Choroid plexus epithelial cell (primary cell): ENCODE measurements at regions not wholly inside any gene's neighbourhood (a gene's known extent, or its start where the extent isn't known, plus 50 kb on each side); places are given as distances from the start of the nearest gene placed in this dataset.

Experiments used
- DNase-seq: peaks from one replicate; pipeline ENCODE4 v3.0.0-alpha.2; 2010; ENCODE audit warnings: low read depth
- H3K4me3 ChIP-seq: 2 replicates; pipeline ENCODE4 v1.5.1; 2011; ENCODE audit warnings: low read depth, mild to moderate bottlenecking, control low read depth, low read length, moderate library complexity
- CTCF ChIP-seq: conservative IDR thresholded peaks from 2 replicates; pipeline ENCODE4 v1.5.1; 2011; ENCODE audit warnings: low read depth, mild to moderate bottlenecking, control low read depth, inconsistent platforms, low read length, moderate library complexity

DNA sequence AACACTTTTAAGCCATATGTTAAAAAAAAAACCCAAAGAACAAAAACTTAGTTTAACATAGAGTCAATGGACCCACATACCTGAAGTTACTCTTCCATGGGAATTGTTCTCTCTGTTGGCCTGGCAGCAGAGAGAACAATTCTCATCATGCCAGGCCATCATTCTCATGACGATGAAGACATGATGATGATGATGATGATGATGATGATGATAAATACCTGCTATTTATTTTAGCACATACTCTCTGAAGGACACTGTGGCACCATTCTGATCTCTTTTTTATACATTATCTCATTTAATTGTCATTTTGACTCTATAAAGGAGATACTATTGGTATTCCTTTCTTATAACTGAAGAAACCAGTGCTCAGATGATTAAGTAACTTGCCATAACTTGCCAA, 366.9 kb downstream of the MFSD1 start:
- no peak overlapping the region for H3K4me3 ChIP-seq
- TF ChIP-seq CTCF = no peak
- no peak for DNase-seq

DNA sequence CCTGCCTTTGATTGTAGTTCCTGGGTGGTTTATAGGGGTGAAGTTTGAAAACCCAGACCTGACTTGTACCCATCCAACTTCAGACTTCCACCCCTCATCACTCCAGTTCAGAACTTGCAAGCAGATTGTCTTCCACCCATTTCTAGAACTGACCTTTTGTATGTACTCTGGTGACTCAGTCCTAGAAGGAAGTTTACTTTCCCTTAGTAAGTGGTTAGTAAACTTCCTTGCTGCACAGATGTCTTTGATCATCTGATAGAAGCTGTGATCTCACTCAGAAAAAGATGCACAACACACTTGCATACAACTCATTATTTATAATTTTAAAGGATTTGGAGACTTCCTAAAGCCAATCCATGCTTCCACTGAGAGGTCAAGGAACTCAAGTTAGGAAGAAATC, 368.0 kb downstream of the MFSD1 start:
- peak; percentile 85 for DNase-seq
- no peak for TF ChIP-seq CTCF

DNA sequence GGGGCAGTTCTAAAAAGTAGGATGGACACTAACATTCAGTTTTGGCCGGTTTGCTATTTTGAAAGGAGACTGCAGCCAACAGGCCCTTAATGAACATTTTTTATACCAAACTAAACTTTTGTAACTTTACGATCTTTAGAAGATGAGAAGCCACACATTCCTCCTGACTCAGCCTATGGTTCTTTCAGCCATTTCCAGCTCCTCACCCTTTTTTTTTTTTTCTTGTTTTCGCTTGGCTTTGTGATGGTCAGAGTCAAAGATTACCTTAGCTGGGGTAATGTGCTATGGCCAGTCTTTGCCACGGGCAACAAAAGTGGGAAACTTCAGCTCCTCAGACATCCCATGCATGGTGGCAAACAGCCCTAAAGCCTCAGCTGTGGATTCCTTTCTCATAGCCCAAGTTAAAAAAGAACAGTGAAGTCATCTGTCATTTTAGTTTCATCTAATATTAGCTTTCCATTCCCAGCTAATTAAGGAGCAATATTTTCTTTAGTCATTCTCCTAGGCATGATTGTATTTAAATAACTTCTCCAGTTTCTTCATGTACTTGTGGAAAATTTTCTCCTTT, 368.7 kb downstream of the MFSD1 start:
- no peak for TF ChIP-seq CTCF
- no peak overlapping the region for H3K4me3 ChIP-seq
- peak; percentile 44 for DNase-seq

More for the DNA sequence above, 368.0 kb downstream of the MFSD1 start:
- H3K4me3 ChIP-seq = no peak overlapping the region

DNA sequence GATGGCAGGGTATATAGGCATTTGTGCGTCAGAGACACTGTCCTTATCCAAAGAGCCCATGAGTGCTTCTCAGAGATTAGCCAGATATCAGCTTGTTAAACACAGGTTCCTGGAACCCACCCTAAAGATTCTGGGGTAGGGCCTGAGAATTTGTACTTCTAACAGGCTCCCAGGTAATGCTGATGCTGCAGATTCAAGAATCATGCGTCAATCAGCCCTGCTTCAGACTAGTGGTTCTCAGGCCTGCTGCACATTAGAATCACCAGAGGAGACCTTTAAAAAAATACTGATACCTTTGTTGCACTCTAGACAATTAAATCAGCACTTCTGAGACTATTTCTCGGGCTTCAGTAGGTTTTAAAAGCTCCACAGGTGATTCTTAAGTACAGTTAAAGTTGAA, 369.5 kb downstream of the MFSD1 start:
- no peak overlapping the region for H3K4me3 ChIP-seq
- no peak for TF ChIP-seq CTCF
- no peak for DNase-seq

GRCh38 chr3:159172473-159172872, 370.6 kb downstream of the MFSD1 start:
- H3K4me3 ChIP-seq = no peak overlapping the region
- DNase-seq = no peak
- TF ChIP-seq CTCF = no peak

DNA sequence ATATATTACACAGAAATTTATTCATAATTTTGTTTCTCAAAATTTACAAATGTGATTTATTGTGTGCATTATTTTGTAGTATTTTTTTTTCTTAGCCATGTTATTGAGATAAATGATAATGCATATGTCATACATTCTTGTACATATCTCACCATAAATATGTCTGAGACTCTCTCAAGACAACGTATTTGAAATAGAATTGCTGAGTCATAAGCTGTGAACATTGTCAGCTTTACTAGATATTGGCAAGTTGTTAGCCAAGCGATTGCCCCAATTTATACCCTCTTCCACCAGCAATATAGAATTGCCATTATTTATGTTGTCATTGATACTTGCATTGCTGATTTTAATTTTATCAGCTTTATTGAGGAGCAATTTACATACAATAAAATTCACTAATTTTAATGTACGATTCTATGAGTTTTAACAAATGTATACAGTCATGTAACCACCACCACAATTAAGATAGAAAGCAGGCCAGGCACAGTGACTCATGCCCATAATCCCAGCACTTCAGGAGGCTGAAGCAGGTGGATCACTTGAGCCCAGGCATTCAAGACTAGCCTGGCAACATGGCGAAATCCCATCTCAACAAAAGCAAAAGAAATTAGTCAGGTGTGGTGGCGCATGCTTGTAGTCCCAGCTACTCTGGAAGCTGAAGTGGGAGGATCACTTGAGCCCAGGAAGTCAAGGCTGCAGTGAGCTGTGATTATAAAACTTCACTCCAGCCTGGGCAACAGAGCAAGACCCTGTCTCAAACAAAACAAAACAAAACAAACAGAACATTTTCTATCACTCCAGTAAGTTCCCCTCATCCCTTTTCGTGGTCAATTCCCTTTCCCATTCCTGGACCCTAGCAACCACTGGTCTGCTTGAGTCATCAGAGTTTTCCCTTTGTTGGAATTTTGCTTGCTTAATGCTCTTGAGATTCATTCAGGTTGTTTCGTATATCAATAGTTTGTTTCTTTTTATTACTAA, 373.1 kb downstream of the MFSD1 start:
- no peak overlapping the region for H3K4me3 ChIP-seq
- no peak for TF ChIP-seq CTCF
- no peak for DNase-seq
